Smooth muscle cell (in vitro differentiated cells): ENCODE measurements at regions not wholly inside any gene's neighbourhood (a gene's known extent, or its start where the extent isn't known, plus 50 kb on each side); places are given as distances from the start of the nearest gene placed in this dataset.
"Not testable (repeated sequence)": the region's sequence is repeated elsewhere in the genome, so short reads cannot be mapped to it uniquely, and the experiment has no call there.

Source experiments
- DNase-seq: peaks from one replicate; lab custom pipeline; 2025; ENCODE audit not compliant: unreplicated experiment; lab: John Stamatoyannopoulos, UW
- H2AFZ ChIP-seq: fragments of 200-600 bp; sonication (generic); 2 replicates; pipeline ENCODE4 v1.6.0; 2016; ENCODE audit warnings: antibody characterized with exemption, low read depth, mild to moderate bottlenecking
- H3F3A ChIP-seq: fragments of 200-600 bp; sonication (generic); 2 replicates; pipeline ENCODE4 v1.6.0; 2017; ENCODE audit warnings: antibody characterized with exemption, low read depth
- H3K27ac ChIP-seq: fragments of 200-600 bp; sonication (generic); 2 replicates; pipeline ENCODE4 v1.5.1; 2016; ENCODE audit warnings: low read depth, mild to moderate bottlenecking
- H3K27me3 ChIP-seq: fragments of 200-600 bp; sonication (generic); 2 replicates; pipeline ENCODE4 v1.6.1; 2016; ENCODE audit warnings: low read depth, mild to moderate bottlenecking
- H3K36me3 ChIP-seq: fragments of 200-600 bp; sonication (generic); 2 replicates; pipeline ENCODE4 v1.5.1; 2016; ENCODE audit warnings: low read depth
- H3K4me1 ChIP-seq: fragments of 200-600 bp; sonication (generic); 2 replicates; pipeline ENCODE4 v1.5.1; 2016; ENCODE audit warnings: low read depth
- H3K4me2 ChIP-seq: fragments of 200-600 bp; sonication (generic); 2 replicates; pipeline ENCODE4 v1.6.0; 2016; ENCODE audit warnings: mild to moderate bottlenecking
- H3K4me3 ChIP-seq: fragments of 200-600 bp; sonication (generic); 2 replicates; pipeline ENCODE4 v1.5.1; 2016; ENCODE audit warnings: mild to moderate bottlenecking
- H3K79me2 ChIP-seq: fragments of 200-600 bp; sonication (generic); 2 replicates; pipeline ENCODE4 v1.6.0; 2016; ENCODE audit warnings: low read depth, mild to moderate bottlenecking
- H3K9ac ChIP-seq: fragments of 200-600 bp; sonication (generic); 2 replicates; pipeline ENCODE4 v1.6.0; 2016; ENCODE audit warnings: low read depth
- H3K9me3 ChIP-seq: fragments of 200-600 bp; sonication (generic); replicated peaks from 2 replicates; pipeline ENCODE4 v1.5.1; 2016; ENCODE audit warnings: low read depth
- H4K20me1 ChIP-seq: fragments of 200-600 bp; sonication (generic); 2 replicates; pipeline ENCODE4 v1.6.0; 2016; ENCODE audit warnings: low read depth
- CTCF ChIP-seq: fragments of 200-600 bp; sonication (generic); IDR thresholded peaks from 2 replicates; pipeline ENCODE4 v1.5.1; 2017; ENCODE audit warnings: borderline replicate concordance, mild to moderate bottlenecking, antibody characterized with exemption; ENCODE audit not compliant: insufficient read depth, poor library complexity, severe bottlenecking
- WGBS: methylation state at CpG from one replicate; pipeline ENCODE4 v1.1.7; 2016; ENCODE audit warnings: low lambda C conversion rate; 5-methylcytosine and 5-hydroxymethylcytosine counted together

GRCh38 chr10:55929291-55929690, 431.8 kb downstream of the ZWINT start:
- Histone ChIP-seq H3K9ac (no peak overlapping the region), H3K36me3 (no peaks in the 10 kb centered on the region), H3K4me3 (no peak overlapping the region), H3F3A (no peaks in the 10 kb centered on the region), H3K4me2 (no peak overlapping the region), H3K9me3 (no peaks in the 10 kb centered on the region), H3K27ac (no peak overlapping the region), H3K4me1 (no peaks in the 10 kb centered on the region), H4K20me1 (no peaks in the 10 kb centered on the region), H3K79me2 (no peaks in the 10 kb centered on the region), H3K27me3 (no peaks in the 10 kb centered on the region), H2AFZ (no peak overlapping the region)
- no peak for TF ChIP-seq CTCF
- DNase-seq = no peak
- WGBS = 83% methylated on average over 1 of the region's 1 CpG

- H3K27me3 ChIP-seq, H3K79me2 ChIP-seq, H4K20me1 ChIP-seq, H3K36me3 ChIP-seq, H3K27ac ChIP-seq, H3K9me3 ChIP-seq, DNase-seq, H3F3A ChIP-seq: not testable (repeated sequence)
- H2AFZ ChIP-seq = peak overlapping the region; percentile 71
- H3K4me2 ChIP-seq = peak overlapping the region; percentile 83
- H3K4me3 ChIP-seq = peak overlapping the region; percentile 56
- peaks cover 14% of the 10 kb centered on the region for H3K4me1 ChIP-seq
- peak overlapping the region; percentile 13 for H3K9ac ChIP-seq
- 12% methylated on average over 25 of the region's 25 CpGs for WGBS
Measured at GRCh38 chr10:55899472-55900147, 461.4 kb downstream of the ZWINT start.

GRCh38 chr10:55897490-55897921, 463.6 kb downstream of the ZWINT start:
- Histone ChIP-seq H3K4me3 (no peak overlapping the region), H3K79me2 (no peaks in the 10 kb centered on the region), H2AFZ (no peak overlapping the region), H3F3A (no peaks in the 10 kb centered on the region), H4K20me1 (no peaks in the 10 kb centered on the region), H3K9me3 (no peaks in the 10 kb centered on the region), H3K27me3 (no peaks in the 10 kb centered on the region), H3K9ac (no peak overlapping the region), H3K36me3 (no peaks in the 10 kb centered on the region), H3K4me2 (peak overlapping the region; percentile 83), H3K4me1 (peaks cover 14% of the 10 kb centered on the region), H3K27ac (no peak overlapping the region)
- DNase-seq = no peak
- TF ChIP-seq CTCF = no peak
- 60% methylated on average over 3 of the region's 3 CpGs for WGBS

- Histone ChIP-seq H4K20me1 (no peaks in the 10 kb centered on the region), H3F3A (no peaks in the 10 kb centered on the region), H3K9me3 (no peaks in the 10 kb centered on the region), H2AFZ (no peak overlapping the region), H3K4me1 (peaks cover under 1% of the 10 kb centered on the region), H3K9ac (no peak overlapping the region), H3K79me2 (no peaks in the 10 kb centered on the region), H3K4me3 (no peak overlapping the region), H3K4me2 (no peak overlapping the region), H3K27ac (no peak overlapping the region), H3K27me3 (no peaks in the 10 kb centered on the region), H3K36me3 (no peaks in the 10 kb centered on the region)
- 96% methylated on average over 1 of the region's 1 CpG for WGBS
- TF ChIP-seq CTCF = no peak
- DNase-seq = no peak
Measured at GRCh38 chr10:55892276-55892675, 468.8 kb downstream of the ZWINT start.
